Endothelial cell of umbilical vein (primary cell): ENCODE measurements at regions not wholly inside any gene's neighbourhood (a gene's known extent, or its start where the extent isn't known, plus 50 kb on each side); places are given as distances from the start of the nearest gene placed in this dataset.

Source experiments
- BruUV-seq: library from RNA; stranded (reverse); fragments of 400-500 nt; replicated peaks from 2 replicates; lab custom pipeline; 2021; lab: Mats Ljungman, UMichigan
- CTCF ChIA-PET: fragments of 300-600, 350-600 bp; sonication (Branson Sonifier 250); formaldehyde crosslinking; loops from one replicate; lab custom pipeline; 2021; ENCODE audit warnings: antibody characterized with exemption, inconsistent platforms; lab: Charles Lee
- POLR2A ChIA-PET: fragments of 300-600, 350-600 bp; sonication (Branson Sonifier 250); formaldehyde crosslinking; loops from one replicate; lab custom pipeline; 2021; ENCODE audit warnings: antibody characterized with exemption, inconsistent platforms; lab: Charles Lee
- DNase-seq: peaks from one replicate; pipeline ENCODE4 v3.0.0-alpha.2; 2011; ENCODE audit warnings: low read depth, low spot score
- FAIRE-seq: peaks from 2 replicates; lab custom pipeline; 2011; peaks lifted over from hg19 to GRCh38; lab: Jason Lieb, UNC
- H2AFZ ChIP-seq: 2 replicates; pipeline ENCODE4 v1.6.0; 2012; ENCODE audit warnings: low read depth, low read length, control low read depth, inconsistent platforms
- H3K27ac ChIP-seq: 2 replicates; pipeline ENCODE4 v1.5.1; 2011; ENCODE audit warnings: low read depth, mild to moderate bottlenecking, control low read depth, low read length, moderate library complexity; ENCODE audit not compliant: insufficient read depth
- H3K27me3 ChIP-seq, 2 experiments: 2 replicates each; pipeline versions ENCODE4 v1.6.0 to v1.6.1; 2011; ENCODE audit warnings: low read length in 2 of 2, mixed read lengths in 1 of 2; ENCODE audit not compliant: control insufficient read depth in 2 of 2, insufficient read depth in 2 of 2
- H3K36me3 ChIP-seq, 2 experiments: 2 replicates in 1 of 2; 3 replicates in 1 of 2; pipeline ENCODE4 v1.5.1; 2011; ENCODE audit warnings: low read length in 2 of 2, mild to moderate bottlenecking in 1 of 2, moderate library complexity in 1 of 2; ENCODE audit not compliant: control insufficient read depth in 2 of 2, insufficient read depth in 2 of 2; ENCODE audit errors: extremely low read depth in 1 of 2
- H3K4me1 ChIP-seq: 3 replicates; pipeline ENCODE4 v1.5.1; 2011; ENCODE audit warnings: mild to moderate bottlenecking, low read length; ENCODE audit not compliant: control insufficient read depth, insufficient read depth; ENCODE audit errors: extremely low read depth
- H3K4me2 ChIP-seq: 2 replicates; pipeline ENCODE4 v1.6.1; 2011; ENCODE audit warnings: low read length, control low read depth, mixed read lengths; ENCODE audit not compliant: insufficient read depth
- H3K4me3 ChIP-seq, 3 experiments: fragments of 200-600 bp in 1 of 3; sonication (generic), shearing (Covaris generic) in 1 of 3; replicated peaks in 1 of 3; 2 replicates each; pipeline ENCODE4 v1.5.1; 2011 to 2016; ENCODE audit warnings: control low read depth in 3 of 3, low read length in 3 of 3, mild to moderate bottlenecking in 2 of 3, inconsistent platforms in 1 of 3, low read depth in 1 of 3, moderate library complexity in 1 of 3; ENCODE audit not compliant: insufficient read depth in 1 of 3
- H3K79me2 ChIP-seq: 2 replicates; pipeline ENCODE4 v1.6.0; 2012; ENCODE audit warnings: low read length, inconsistent platforms; ENCODE audit not compliant: control insufficient read depth, insufficient read depth
- H3K9ac ChIP-seq: replicated peaks from 2 replicates; pipeline ENCODE3; 2011; ENCODE audit warnings: low read length, control low read depth; ENCODE audit not compliant: insufficient read depth; ENCODE audit errors: extremely low read depth
- H3K9me1 ChIP-seq: replicated peaks from 3 replicates; pipeline ENCODE4 v1.6.0; 2011; ENCODE audit warnings: mild to moderate bottlenecking, low read length; ENCODE audit not compliant: control insufficient read depth, insufficient read depth; ENCODE audit errors: extremely low read depth
- H3K9me3 ChIP-seq: replicated peaks from 2 replicates; pipeline ENCODE4 v1.5.1; 2012; ENCODE audit warnings: low read length, inconsistent platforms; ENCODE audit not compliant: control insufficient read depth, insufficient read depth
- H4K20me1 ChIP-seq: replicated peaks from 2 replicates; pipeline ENCODE3; 2011; ENCODE audit warnings: mild to moderate bottlenecking, low read length; ENCODE audit not compliant: control insufficient read depth, insufficient read depth; ENCODE audit errors: extremely low read depth
- CTCF ChIP-seq, 2 donors: IDR thresholded peaks; 1 replicate in 1 of 2; 2 replicates in 1 of 2; pipeline ENCODE4 v1.5.1; 2011; ENCODE audit warnings: low read length in 2 of 2, mild to moderate bottlenecking in 2 of 2, moderate library complexity in 2 of 2, control low read depth in 1 of 2, inconsistent platforms in 1 of 2, low read depth in 1 of 2; ENCODE audit not compliant: insufficient read depth in 1 of 2; ENCODE audit errors: extremely low read depth in 1 of 2
- EZH2 ChIP-seq: IDR thresholded peaks from 2 replicates; pipeline ENCODE4 v1.6.1; 2012; ENCODE audit warnings: borderline replicate concordance, low read depth, mild to moderate bottlenecking, moderate library complexity, low read length, inconsistent platforms; ENCODE audit not compliant: severe bottlenecking
- JUN ChIP-seq: IDR thresholded peaks from 2 replicates; pipeline ENCODE4 v1.6.1; 2011; ENCODE audit warnings: borderline replicate concordance, low read depth; ENCODE audit not compliant: insufficient read length, insufficient read depth
- MYC ChIP-seq: IDR thresholded peaks from one replicate; pipeline ENCODE4 v1.6.1; 2011; ENCODE audit warnings: mild to moderate bottlenecking, low read depth, low read length
- POLR2AphosphoS5 ChIP-seq: IDR thresholded peaks from 2 replicates; pipeline ENCODE4 v1.6.1; 2012; ENCODE audit warnings: low read depth, mild to moderate bottlenecking, control low read depth, low read length, moderate library complexity; ENCODE audit not compliant: insufficient read depth
- dilution Hi-C: fragments of 300-500 bp; cut with MboI; formaldehyde crosslinking; loops from one replicate; pipeline ENCODE4 v1.15.0; 2019; ENCODE audit warnings: low sequenced_read_pairs; ENCODE audit not compliant: extremely low pct_ligation_motif_present
- intact Hi-C: fragments of 100-400 bp; cut with micrococcal nuclease; formaldehyde crosslinking; loops from one replicate; pipeline ENCODE4 v1.10.0; 2022

DNA sequence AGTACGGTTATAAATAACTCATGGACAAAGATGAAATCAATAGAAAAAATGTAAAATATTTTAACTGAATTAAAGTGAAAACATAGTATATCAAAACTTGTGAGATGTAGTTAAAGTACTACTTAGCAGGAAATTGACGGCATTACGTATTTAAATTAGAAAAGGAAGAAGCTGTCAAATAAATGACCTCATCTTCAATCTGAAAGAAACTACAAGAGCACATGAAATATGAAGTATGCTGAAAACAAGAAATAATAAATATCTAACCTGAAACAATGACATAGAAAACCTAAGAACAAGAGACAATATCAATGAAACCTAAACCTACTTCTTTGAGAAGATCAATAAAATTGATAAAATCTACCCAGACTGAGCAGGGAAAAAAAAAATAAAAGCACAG, 122.2 kb upstream of the PDE4B start:
- Histone ChIP-seq H3K27me3 (no peaks in the 10 kb centered on the region), H3K79me2 (no peaks in the 10 kb centered on the region), H3K9me1 (no peaks in the 10 kb centered on the region), H3K27ac (no peak overlapping the region), H2AFZ (no peak overlapping the region), H4K20me1 (no peaks in the 10 kb centered on the region), H3K9me3 (no peaks in the 10 kb centered on the region), H3K4me2 (no peak overlapping the region), H3K4me3 (no peak overlapping the region), H3K36me3 (no peaks in the 10 kb centered on the region), H3K4me1 (no peaks in the 10 kb centered on the region), H3K9ac (no peak overlapping the region)
- CTCF ChIA-PET, result interaction anchor here (1.0 kb wide), 1 partner anchor 239 kb away, joined by 3 read pairs; no protein-coding TSS in a partner anchor
- intact Hi-C loops (no loop called here), dilution Hi-C loops (no loop called here)
- BruUV-seq, result no TSS peak
- FAIRE-seq (no peak), DNase-seq (no peak)
- TF ChIP-seq MYC (no peak), EZH2 (no peak), POLR2AphosphoS5 (no peak)
- POLR2A ChIA-PET, result no interaction called here

DNA sequence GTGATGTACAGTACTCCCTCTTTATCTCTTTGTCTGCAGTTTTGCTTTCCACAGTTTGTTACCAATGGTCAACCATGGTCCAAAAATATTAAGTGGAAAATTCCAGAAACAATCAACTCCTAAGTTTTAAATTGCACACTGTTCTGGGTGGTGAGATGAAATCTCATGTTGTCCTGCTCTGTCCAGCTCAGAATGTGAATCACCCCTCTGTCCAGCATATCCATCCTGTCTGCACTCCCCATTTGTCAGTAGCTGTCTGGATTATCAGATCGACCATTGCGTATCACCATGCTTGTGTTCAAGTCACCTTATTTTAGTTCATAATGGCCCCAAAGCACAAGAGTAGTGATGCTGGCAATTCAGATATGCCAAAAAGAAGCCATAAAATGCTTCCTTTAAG, 118.2 kb upstream of the PDE4B start:
- Histone ChIP-seq H2AFZ (no peak overlapping the region), H3K9me3 (no peaks in the 10 kb centered on the region), H3K27ac (no peak overlapping the region), H3K4me2 (no peak overlapping the region), H3K4me3 (no peak overlapping the region), H3K9me1 (no peaks in the 10 kb centered on the region), H3K27me3 (no peaks in the 10 kb centered on the region), H3K9ac (no peak overlapping the region), H3K4me1 (no peaks in the 10 kb centered on the region), H3K79me2 (no peaks in the 10 kb centered on the region), H3K36me3 (no peaks in the 10 kb centered on the region), H4K20me1 (no peaks in the 10 kb centered on the region)
- ChIA-PET POLR2A (no interaction called here), CTCF (interaction anchor here (4.9 kb wide), 1 partner anchor 13 kb away, joined by 31 read pairs; no protein-coding TSS in a partner anchor)
- dilution Hi-C loops, result no loop called here
- intact Hi-C loops, result no loop called here
- TF ChIP-seq POLR2AphosphoS5 (no peak), JUN (no peak), EZH2 (no peak), CTCF (IDR thresholded peaks at IDR 0.05; ENCODE audit: extremely low read depth in 1 of 2, insufficient read depth in 1 of 2, low read depth in 1 of 2, low read length in 2 of 2) (no peak), MYC (no peak)
- BruUV-seq, result no TSS peak
- FAIRE-seq, result no peak
- DNase-seq, result no peak
